Hepatocyte (in vitro differentiated cells): ENCODE measurements at regions not wholly inside any gene's neighbourhood (a gene's known extent, or its start where the extent isn't known, plus 50 kb on each side); places are given as distances from the start of the nearest gene placed in this dataset.

Experiments
- EZH2 ChIP-seq: fragments of 200-600 bp; sonication (generic); IDR thresholded peaks from 2 replicates; pipeline ENCODE4 v1.6.1; 2016; ENCODE audit warnings: antibody characterized with exemption, mild to moderate bottlenecking, borderline replicate concordance
- TF ChIP-seq, protein P1 (sequence below): fragments of 200-600 bp; sonication (generic); IDR thresholded peaks from 2 replicates; pipeline ENCODE4 v1.5.1; 2016; ENCODE audit warnings: antibody characterized with exemption, mild to moderate bottlenecking; ENCODE audit not compliant: poor library complexity

DNA sequence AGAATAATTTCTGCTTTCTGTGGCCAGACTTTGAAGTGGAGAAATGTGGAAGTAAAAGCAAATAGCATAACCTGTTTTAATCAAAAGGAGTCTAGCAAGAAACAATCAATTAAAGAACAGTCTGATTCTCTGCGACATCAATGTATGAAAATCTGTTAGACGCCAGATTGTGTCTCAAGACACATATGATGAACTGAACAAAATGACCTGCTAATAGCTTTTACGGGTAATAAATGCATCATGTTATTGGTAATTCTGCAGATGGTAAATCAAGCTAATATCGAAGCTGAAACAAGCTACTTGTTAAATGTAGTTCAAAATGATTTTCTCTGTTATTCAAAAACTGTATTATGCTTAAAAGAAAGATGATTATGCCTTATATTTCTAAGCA is 208.5 kb upstream of the FIGN start:
- TF ChIP-seq, protein P1, sequence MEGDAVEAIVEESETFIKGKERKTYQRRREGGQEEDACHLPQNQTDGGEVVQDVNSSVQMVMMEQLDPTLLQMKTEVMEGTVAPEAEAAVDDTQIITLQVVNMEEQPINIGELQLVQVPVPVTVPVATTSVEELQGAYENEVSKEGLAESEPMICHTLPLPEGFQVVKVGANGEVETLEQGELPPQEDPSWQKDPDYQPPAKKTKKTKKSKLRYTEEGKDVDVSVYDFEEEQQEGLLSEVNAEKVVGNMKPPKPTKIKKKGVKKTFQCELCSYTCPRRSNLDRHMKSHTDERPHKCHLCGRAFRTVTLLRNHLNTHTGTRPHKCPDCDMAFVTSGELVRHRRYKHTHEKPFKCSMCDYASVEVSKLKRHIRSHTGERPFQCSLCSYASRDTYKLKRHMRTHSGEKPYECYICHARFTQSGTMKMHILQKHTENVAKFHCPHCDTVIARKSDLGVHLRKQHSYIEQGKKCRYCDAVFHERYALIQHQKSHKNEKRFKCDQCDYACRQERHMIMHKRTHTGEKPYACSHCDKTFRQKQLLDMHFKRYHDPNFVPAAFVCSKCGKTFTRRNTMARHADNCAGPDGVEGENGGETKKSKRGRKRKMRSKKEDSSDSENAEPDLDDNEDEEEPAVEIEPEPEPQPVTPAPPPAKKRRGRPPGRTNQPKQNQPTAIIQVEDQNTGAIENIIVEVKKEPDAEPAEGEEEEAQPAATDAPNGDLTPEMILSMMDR: no peak
- no peak for TF ChIP-seq EZH2
